K562 (cell line): ENCODE measurements at regions not wholly inside any gene's neighbourhood (a gene's known extent, or its start where the extent isn't known, plus 50 kb on each side); places are given as distances from the start of the nearest gene placed in this dataset.

Experiments used
- ATAC-seq: fragments of 200-7000 bp; cut with Tn5 transposase; 3 replicates; pipeline ENCODE4 v1.9.1; 2020; ENCODE audit warnings: moderate library complexity
- BruUV-seq: library from RNA; stranded (reverse); fragments of 400-500 nt; replicated peaks from 2 replicates; lab custom pipeline; 2021; lab: Mats Ljungman, UMichigan
- CTCF ChIA-PET: fragments of 300-600 bp; formaldehyde crosslinking; extraction: SDS; loops from one replicate; lab custom pipeline; 2021; ENCODE audit warnings: low intra/inter-chr PET ratio; lab: Yijun Ruan, JAX
- POLR2A ChIA-PET: fragments of 300-600, 350-650 bp; sonication (Branson Sonifier 250); formaldehyde crosslinking; extraction: SDS; loops from one replicate; lab custom pipeline; 2021; ENCODE audit warnings: antibody characterized with exemption, inconsistent platforms; lab: Yijun Ruan, JAX
- DNase-seq, 4 experiments: peaks; one replicate each; pipeline versions ENCODE4 v3.0.0 to v3.0.0-alpha.2; 2011 to 2018; ENCODE audit warnings: low spot score in 3 of 4, mixed read lengths in 3 of 4; ENCODE audit errors: extremely low read depth in 1 of 4
- FAIRE-seq: peaks from 2 replicates; lab custom pipeline; 2011; peaks lifted over from hg19 to GRCh38; lab: Jason Lieb, UNC
- H2AFZ ChIP-seq: 2 replicates; pipeline ENCODE4 v1.6.0; 2011; ENCODE audit warnings: low read depth, low read length, control low read depth, inconsistent platforms
- H3K27ac ChIP-seq: fragments of 200-600 bp; 3 replicates; pipeline ENCODE4 v1.8.0; 2011; ENCODE audit warnings: low read depth, mild to moderate bottlenecking, control low read depth, inconsistent platforms, low read length, moderate library complexity, mixed read lengths; ENCODE audit errors: extremely low read depth
- H3K27me3 ChIP-seq, 2 experiments: fragments of 300-600 bp in 1 of 2; 2 replicates in 1 of 2; 3 replicates in 1 of 2; pipeline versions ENCODE4 v1.6.0 to v1.8.0; 2011; ENCODE audit warnings: inconsistent platforms in 2 of 2, low read length in 2 of 2, mild to moderate bottlenecking in 1 of 2, mixed read lengths in 1 of 2, moderate library complexity in 1 of 2; ENCODE audit not compliant: control insufficient read depth in 2 of 2, insufficient read depth in 2 of 2
- H3K36me3 ChIP-seq: fragments of 300-600 bp; 3 replicates; pipeline ENCODE4 v1.8.0; 2011; ENCODE audit warnings: mild to moderate bottlenecking, low read length, inconsistent platforms; ENCODE audit not compliant: control insufficient read depth, insufficient read depth
- H3K4me1 ChIP-seq, 2 experiments: fragments of 200-600 bp in 1 of 2; replicated peaks in 1 of 2; 2 replicates in 1 of 2; 3 replicates in 1 of 2; pipeline versions ENCODE4 v1.5.1 to v1.8.0; 2011; ENCODE audit warnings: inconsistent platforms in 2 of 2, low read length in 2 of 2, mild to moderate bottlenecking in 1 of 2, mixed read lengths in 1 of 2, moderate library complexity in 1 of 2; ENCODE audit not compliant: control insufficient read depth in 2 of 2, insufficient read depth in 2 of 2
- H3K4me2 ChIP-seq: 2 replicates; pipeline ENCODE4 v1.6.1; 2011; ENCODE audit warnings: low read length, control low read depth, inconsistent platforms, mixed read lengths; ENCODE audit not compliant: insufficient read depth
- H3K4me3 ChIP-seq: fragments of 200-600 bp; sonication (generic), shearing (Covaris generic); 2 replicates; pipeline ENCODE4 v1.5.1; 2016; ENCODE audit warnings: control low read depth, inconsistent platforms
- H3K79me2 ChIP-seq: fragments of 200-600 bp; 3 replicates; pipeline ENCODE4 v1.8.0; 2011; ENCODE audit warnings: low read length, inconsistent platforms; ENCODE audit not compliant: control insufficient read depth, insufficient read depth
- H3K9ac ChIP-seq, 2 experiments: 2 replicates each; pipeline versions ENCODE4 v1.6.0 to v1.6.1; 2011; ENCODE audit warnings: low read depth in 2 of 2, low read length in 2 of 2, control low read depth in 1 of 2, inconsistent platforms in 1 of 2, mild to moderate bottlenecking in 1 of 2, mixed read lengths in 1 of 2; ENCODE audit not compliant: insufficient read depth in 1 of 2
- H3K9me1 ChIP-seq: one replicate; pipeline ENCODE4 v1.6.0; 2011; ENCODE audit warnings: inconsistent platforms, mild to moderate bottlenecking, low read length, moderate library complexity; ENCODE audit not compliant: control insufficient read depth, insufficient read depth
- H3K9me3 ChIP-seq: replicated peaks from 2 replicates; pipeline ENCODE4 v1.5.1; 2011; ENCODE audit warnings: low read depth, low read length, inconsistent platforms; ENCODE audit not compliant: control insufficient read depth, insufficient read depth
- H4K20me1 ChIP-seq: replicated peaks from 2 replicates; pipeline ENCODE4 v1.6.1; 2011; ENCODE audit warnings: low read length, inconsistent platforms, mixed read lengths; ENCODE audit not compliant: control insufficient read depth, insufficient read depth
- BRCA1 ChIP-seq, 2 experiments: fragments of 450-650 bp in 1 of 2; sonication (generic) in 1 of 2; formaldehyde crosslinking in 1 of 2; IDR thresholded peaks; 2 replicates each; pipeline versions ENCODE4 v1.5.0 to v1.6.1; 2017 to 2020; ENCODE audit warnings: mild to moderate bottlenecking in 1 of 2, missing genetic modification reagents in 1 of 2
- CCAR2 ChIP-seq: fragments of 200-400 bp; formaldehyde crosslinking; IDR thresholded peaks from 2 replicates; pipeline ENCODE4 v1.6.1; 2017; ENCODE audit warnings: mild to moderate bottlenecking, low read depth, low read length
- FOXA1 ChIP-seq: fragments of 450-650 bp; IDR thresholded peaks from 2 replicates; pipeline ENCODE4 v1.6.1; 2016; ENCODE audit warnings: mild to moderate bottlenecking, borderline replicate concordance
- JUND ChIP-seq, 2 experiments: IDR thresholded peaks; 2 replicates in 1 of 2; 3 replicates in 1 of 2; pipeline ENCODE4 v1.6.1; 2011; ENCODE audit warnings: borderline replicate concordance in 2 of 2, low read depth in 2 of 2, low read length in 2 of 2, improper control_type of control experiment in 1 of 2, missing biosample characterization in 1 of 2, missing genetic modification characterization in 1 of 2, missing genetic modification reagents in 1 of 2
- L3MBTL2 ChIP-seq: fragments of 450-650 bp; IDR thresholded peaks from 2 replicates; pipeline ENCODE4 v1.6.1; 2016; ENCODE audit warnings: mild to moderate bottlenecking, moderate library complexity
- MNT ChIP-seq, 2 experiments: fragments of 450-650 bp; conservative IDR thresholded peaks; 2 replicates each; pipeline ENCODE4 v1.6.1; 2017; ENCODE audit warnings: mild to moderate bottlenecking in 2 of 2, moderate library complexity in 2 of 2
- RAD21 ChIP-seq, 2 experiments: fragments of 250-450 bp in 1 of 2; fragments of 450-650 bp in 1 of 2; sonication (Bioruptor Pico) in 1 of 2; formaldehyde crosslinking in 1 of 2; IDR thresholded peaks in 1 of 2; conservative IDR thresholded peaks in 1 of 2; 2 replicates each; pipeline versions ENCODE4 v1.4.0 to v1.8.0; 2020 to 2022; ENCODE audit warnings: mild to moderate bottlenecking in 2 of 2, moderate library complexity in 1 of 2
- RFX7 ChIP-seq: fragments of 250-450 bp; sonication (Bioruptor Pico); IDR thresholded peaks from 2 replicates; pipeline ENCODE4 v1.5.1; 2021; ENCODE audit warnings: mild to moderate bottlenecking
- RNF2 ChIP-seq: sonication (generic); IDR thresholded peaks from 2 replicates; pipeline ENCODE4 v1.6.1; 2016
- RUNX1 ChIP-seq: sonication (generic); IDR thresholded peaks from 2 replicates; pipeline ENCODE4 v1.6.1; 2016; ENCODE audit warnings: antibody characterized with exemption, low read depth
- SAFB ChIP-seq: fragments of 200-400 bp; formaldehyde crosslinking; IDR thresholded peaks from 2 replicates; pipeline ENCODE4 v1.6.1; 2017; ENCODE audit warnings: low read depth, low read length, borderline replicate concordance
- SP2 ChIP-seq: IDR thresholded peaks from 2 replicates; pipeline ENCODE4 v1.6.1; 2011; ENCODE audit warnings: mild to moderate bottlenecking, low read depth, low read length, moderate library complexity; ENCODE audit not compliant: poor library complexity, severe bottlenecking; ENCODE audit errors: extremely low read depth
- STAG1 ChIP-seq: sonication (generic); formaldehyde crosslinking; IDR thresholded peaks from 2 replicates; pipeline ENCODE4 v1.5.0; 2020; ENCODE audit warnings: missing genetic modification reagents, borderline replicate concordance
- STAT5A ChIP-seq: IDR thresholded peaks from 2 replicates; pipeline ENCODE4 v1.6.1; 2012; ENCODE audit warnings: low read length, inconsistent platforms, borderline replicate concordance
- TGIF2 ChIP-seq: sonication (generic); formaldehyde crosslinking; IDR thresholded peaks from 2 replicates; pipeline ENCODE4 v1.8.1; 2022; ENCODE audit warnings: mild to moderate bottlenecking, missing genetic modification reagents, moderate library complexity
- YY1 ChIP-seq, 3 experiments: IDR thresholded peaks; 2 replicates each; pipeline ENCODE4 v1.6.1; 2011; ENCODE audit warnings: low read length in 2 of 3, mild to moderate bottlenecking in 2 of 3, moderate library complexity in 2 of 3, borderline replicate concordance in 1 of 3, control low read depth in 1 of 3, low read depth in 1 of 3; ENCODE audit not compliant: insufficient read depth in 3 of 3, insufficient replicate concordance in 2 of 3, control insufficient read depth in 1 of 3, insufficient read length in 1 of 3; ENCODE audit errors: extremely low read depth in 1 of 3
- ZBTB5 ChIP-seq: fragments of 450-650 bp; IDR thresholded peaks from 2 replicates; pipeline ENCODE4 v1.6.1; 2017; ENCODE audit warnings: antibody characterized with exemption
- ZNF197 ChIP-seq: fragments of 200-800 bp; sonication (Bioruptor generic); IDR thresholded peaks from 2 replicates; pipeline ENCODE4 v1.6.1; 2016; ENCODE audit warnings: low read depth, missing genetic modification characterization, missing compliant biosample characterization
- ZNF224 ChIP-seq: sonication (generic); formaldehyde crosslinking; IDR thresholded peaks from 2 replicates; pipeline ENCODE4 v1.8.0; 2022; ENCODE audit warnings: mild to moderate bottlenecking, missing genetic modification reagents
- ZZZ3 ChIP-seq: fragments of 450-650 bp; IDR thresholded peaks from 2 replicates; pipeline ENCODE4 v1.6.1; 2016; ENCODE audit warnings: antibody characterized with exemption, mild to moderate bottlenecking, moderate library complexity
- WGBS: fragments of 100-300 bp; shearing (Covaris generic); methylation state at CpG from one replicate; pipeline ENCODE4 v1.1.6; 2016; ENCODE audit warnings: low coverage, mixed read lengths; ENCODE audit not compliant: insufficient coverage; ENCODE audit errors: missing lambda C conversion rate; 5-methylcytosine and 5-hydroxymethylcytosine counted together
- in situ Hi-C: fragments of 300-500 bp; cut with MboI; formaldehyde crosslinking; loops from 4 replicates; pipeline ENCODE4 v1.15.0; 2018; ENCODE audit warnings: inconsistent platforms, mixed read lengths
- intact Hi-C: fragments of 100-400 bp; cut with micrococcal nuclease; formaldehyde crosslinking; loops from 2 replicates; pipeline ENCODE4 v1.14.2; 2022

- WGBS: 7% methylated on average over 2 of the region's 2 CpGs
- no peak overlapping the region for H3K27ac ChIP-seq
- H3K9me1 ChIP-seq: no peaks in the 10 kb centered on the region
- no peaks in the 10 kb centered on the region for H3K79me2 ChIP-seq
- POLR2A ChIA-PET: no interaction called here
- in situ Hi-C loops: no loop called here
- no peak for TF ChIP-seq ZZZ3
- TF ChIP-seq RNF2: no peak
- no peak for TF ChIP-seq RFX7 (CRISPR knock-in tag)
- no peak for TF ChIP-seq YY1 (IDR thresholded peaks at IDR 0.05; ENCODE audit: borderline replicate concordance in 1 of 3, control insufficient read depth in 1 of 3, extremely low read depth in 1 of 3, insufficient read depth in 3 of 3, insufficient read length in 1 of 3, insufficient replicate concordance in 2 of 3, low read depth in 1 of 3, low read length in 2 of 3)
- no peak for TF ChIP-seq MNT (conservative IDR thresholded peaks at IDR 0.05)
- TF ChIP-seq ZBTB5: no peak
- no peak for TF ChIP-seq STAG1 (CRISPR knock-in tag)
- TF ChIP-seq ZNF224 (CRISPR knock-in tag): no peak
- TF ChIP-seq BRCA1 (IDR thresholded peaks at IDR 0.05): no peak
- no peak for TF ChIP-seq BRCA1 (CRISPR knock-in tag; IDR thresholded peaks at IDR 0.05)
- no peak for TF ChIP-seq L3MBTL2
- TF ChIP-seq TGIF2 (CRISPR knock-in tag): no peak
- no peak for TF ChIP-seq SP2
- TF ChIP-seq RAD21 (CRISPR knock-in tag; conservative IDR thresholded peaks at IDR 0.05 in 1 of 2, IDR thresholded peaks at IDR 0.05 in 1 of 2): no peak
- TF ChIP-seq JUND (IDR thresholded peaks at IDR 0.05; ENCODE audit: borderline replicate concordance, low read depth, low read length): no peak
- no peak for TF ChIP-seq JUND (tag; IDR thresholded peaks at IDR 0.05; ENCODE audit: borderline replicate concordance, low read depth, low read length)
- no peak for TF ChIP-seq ZNF197
- TF ChIP-seq SAFB: no peak
- TF ChIP-seq STAT5A: no peak
- no peak for TF ChIP-seq RUNX1
- no peak for TF ChIP-seq FOXA1
- TF ChIP-seq CCAR2: no peak
- H3K4me3 ChIP-seq: no peak overlapping the region
- no peak overlapping the region for H3K4me2 ChIP-seq
- CTCF ChIA-PET: no interaction called here
- ATAC-seq (no peak), DNase-seq (no peak), FAIRE-seq (no peak)
- no peaks in the 10 kb centered on the region for H3K9me3 ChIP-seq
- peaks cover 3 to 19% of the 10 kb centered on the region in 2 experiments; a peak in 4 of 5 replicates for H3K4me1 ChIP-seq
- no peaks in the 10 kb centered on the region for H4K20me1 ChIP-seq
- no peak overlapping the region for H2AFZ ChIP-seq
- no peaks in the 10 kb centered on the region for H3K36me3 ChIP-seq
- H3K27me3 ChIP-seq: no peaks in the 10 kb centered on the region
- intact Hi-C loops: no loop called here
- BruUV-seq: no TSS peak
- H3K9ac ChIP-seq: no peak overlapping the region
Observed at GRCh38 chr2:12070153-12070552, 323.7 kb downstream of the LPIN1 start.
